KG1 (cell line): ENCODE measurements at regions not wholly inside any gene's neighbourhood (a gene's known extent, or its start where the extent isn't known, plus 50 kb on each side); places are given as distances from the start of the nearest gene placed in this dataset.

Experiments used
- DNase-seq: peaks from one replicate; lab custom pipeline; 2025; lab: John Stamatoyannopoulos, UW

DNA sequence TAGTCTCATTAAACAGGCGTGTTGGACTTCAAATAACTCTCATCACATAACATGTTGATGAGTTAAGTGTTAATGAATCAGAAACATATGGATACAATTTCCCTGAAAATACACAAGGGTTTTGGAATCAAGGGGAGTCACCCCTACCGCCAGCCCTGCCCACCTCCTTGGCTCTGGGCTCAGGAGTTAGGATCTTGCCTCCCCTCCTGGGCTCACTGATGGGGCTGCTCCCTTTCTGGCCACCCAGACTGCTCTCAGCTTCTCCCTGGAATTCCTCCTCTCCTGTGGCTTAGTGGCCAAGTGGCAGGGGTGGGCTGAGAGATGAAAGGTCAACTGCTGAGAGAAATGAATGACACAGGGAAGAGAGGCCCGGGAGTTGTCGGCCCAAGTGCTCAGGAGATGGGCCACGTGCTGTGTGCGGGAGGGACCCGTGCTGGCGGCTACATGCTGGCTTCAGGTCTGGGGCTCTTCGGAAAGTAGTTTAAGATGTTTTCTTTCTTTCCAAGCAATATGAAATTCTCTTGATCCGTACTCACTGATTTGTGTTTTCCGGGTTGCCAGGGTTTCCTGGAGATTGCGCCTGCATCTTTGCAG is 55.8 kb upstream of the TNP1 start:
- DNase-seq, result no peak

- no peak for DNase-seq
Measured at GRCh38 chr2:216914491-216914890, 54.6 kb upstream of the TNP1 start.

DNA sequence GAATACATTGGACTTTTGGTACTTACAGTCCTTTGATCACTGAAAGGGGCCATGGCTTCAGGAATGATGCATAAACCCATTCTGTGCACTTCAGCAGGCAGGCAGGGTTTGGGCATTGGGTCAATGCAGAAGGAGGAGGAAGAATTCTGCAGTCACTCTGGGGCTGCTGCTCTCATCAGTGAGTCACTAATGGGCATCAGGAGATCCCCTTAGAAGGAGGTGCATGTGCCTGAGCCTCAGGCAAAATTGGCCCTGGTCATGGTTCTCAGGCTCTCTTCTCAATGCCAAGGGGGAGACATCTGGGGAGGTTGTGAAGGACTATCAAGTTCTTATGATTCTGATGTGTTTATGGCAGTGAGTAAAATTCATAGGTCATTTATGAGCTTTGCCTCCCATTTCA is 52.0 kb upstream of the TNP1 start:
- no peak for DNase-seq

DNA sequence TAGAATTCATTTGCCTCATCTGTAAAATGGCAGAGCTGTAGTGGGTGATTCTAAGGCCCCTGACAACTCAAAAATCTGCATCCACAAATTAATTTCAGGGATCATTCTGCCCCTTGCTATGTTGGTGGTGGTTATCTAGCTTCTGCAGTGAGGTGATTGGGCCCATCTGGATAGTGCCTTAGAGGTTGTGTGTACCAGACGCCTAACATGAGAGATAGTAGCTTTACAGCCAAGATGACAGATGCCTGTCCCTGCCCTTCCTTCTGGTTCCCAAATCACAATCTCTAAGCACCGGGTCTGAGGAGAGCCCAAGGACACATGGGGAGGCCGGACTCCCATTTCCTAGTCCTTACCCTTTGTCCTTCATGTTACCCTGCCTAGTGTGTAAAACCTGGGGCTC is 51.1 kb upstream of the TNP1 start:
- no peak for DNase-seq

GRCh38 chr2:216909541-216910210 is 49.8 kb upstream of the TNP1 start:
- no peak for DNase-seq
